Activated CD4-positive, CD25-positive, alpha-beta regulatory T cell treated with anti-CD3 and anti-CD28 coated beads, Interleukin-2, amount 50 U/mL, for 24 hours (primary cell): ENCODE measurements at regions not wholly inside any gene's neighbourhood (a gene's known extent, or its start where the extent isn't known, plus 50 kb on each side); places are given as distances from the start of the nearest gene placed in this dataset.
"Not testable (repeated sequence)": the region's sequence is repeated elsewhere in the genome, so short reads cannot be mapped to it uniquely, and the experiment has no call there.

Experiments used
- ATAC-seq, 2 donors: fragments of 150-1000 bp; cut with Tn5 transposase; one replicate each; pipeline ENCODE4 v1.10.0; 2021; ENCODE audit warnings: mild to moderate bottlenecking in 1 of 2, moderate library complexity in 1 of 2

DNA sequence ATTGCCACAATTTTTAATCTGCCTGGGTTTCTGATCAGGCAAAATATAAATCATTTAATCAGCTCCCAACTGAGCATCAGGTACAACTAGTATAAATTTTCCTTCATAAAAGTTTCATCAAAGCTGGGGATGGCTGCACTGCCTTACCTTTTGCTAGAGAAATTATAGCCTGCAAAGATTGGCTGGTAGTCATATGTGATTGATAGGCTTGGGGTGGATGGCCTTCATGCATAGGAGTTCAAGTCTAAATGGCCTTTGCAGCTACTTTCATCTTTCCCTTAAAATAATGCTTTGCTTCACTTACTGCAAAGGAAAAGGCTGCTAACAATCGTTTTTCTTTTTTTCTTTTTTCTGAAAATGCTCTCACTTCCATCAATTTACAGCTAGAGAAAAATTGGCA is 739.7 kb downstream of the CENPC start:
- ATAC-seq, result no peak

DNA sequence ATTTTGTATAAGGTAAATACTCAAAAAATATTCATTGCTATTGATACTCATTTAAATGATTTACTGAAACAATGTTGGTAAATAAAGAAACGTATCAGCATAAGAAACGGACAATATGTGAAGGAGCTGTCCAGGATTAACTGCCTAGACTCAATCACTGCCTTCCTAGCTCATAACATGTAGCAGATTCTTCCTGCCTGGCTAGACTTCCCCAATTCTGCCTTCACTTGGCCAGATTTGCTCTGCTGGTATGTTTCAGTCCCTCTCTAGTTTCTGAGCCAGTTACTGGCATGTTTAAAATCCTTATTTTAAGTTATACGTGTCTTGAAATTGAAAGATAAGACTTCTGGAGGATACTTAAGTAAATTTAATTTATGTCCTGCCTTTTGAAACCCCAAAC is 740.3 kb downstream of the CENPC start:
- ATAC-seq, result no peak

DNA sequence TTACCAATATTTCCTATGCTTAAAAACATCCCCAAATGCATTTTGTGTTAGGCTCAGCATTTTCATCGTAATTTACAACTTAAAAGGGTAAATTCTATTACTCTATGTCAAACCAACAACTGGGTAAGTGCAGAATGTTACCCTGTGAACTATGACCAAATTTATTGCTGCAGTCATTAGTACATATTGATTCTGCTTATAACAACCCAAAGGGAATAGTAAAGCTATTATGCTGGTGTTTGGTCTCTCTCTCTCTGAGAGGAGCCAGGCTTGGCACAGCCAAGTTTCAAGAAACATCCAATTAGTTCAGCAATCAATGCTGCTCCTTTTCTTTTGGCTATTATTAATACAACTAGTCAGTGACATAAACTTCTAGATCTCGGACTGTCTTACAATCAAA is 747.7 kb downstream of the CENPC start:
- ATAC-seq, result no peak

DNA sequence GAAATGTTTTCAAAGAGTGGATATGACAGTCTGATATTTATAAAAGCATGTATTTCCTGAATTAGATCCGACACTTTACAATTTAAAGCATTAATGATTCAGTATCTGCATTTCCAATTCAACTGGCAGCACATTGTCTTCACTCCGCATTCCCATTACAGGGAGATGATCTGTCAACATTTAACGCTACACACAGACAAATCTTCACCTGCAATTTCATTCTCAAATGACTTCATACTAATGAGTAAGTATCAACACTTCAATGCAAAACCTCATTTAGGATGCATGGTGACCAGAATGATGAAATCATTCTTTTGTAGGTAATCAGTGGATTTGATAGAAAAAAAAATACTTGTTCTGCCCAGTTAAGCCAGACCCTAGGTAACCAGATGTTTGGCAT is 749.6 kb downstream of the CENPC start:
- no peak for ATAC-seq

DNA sequence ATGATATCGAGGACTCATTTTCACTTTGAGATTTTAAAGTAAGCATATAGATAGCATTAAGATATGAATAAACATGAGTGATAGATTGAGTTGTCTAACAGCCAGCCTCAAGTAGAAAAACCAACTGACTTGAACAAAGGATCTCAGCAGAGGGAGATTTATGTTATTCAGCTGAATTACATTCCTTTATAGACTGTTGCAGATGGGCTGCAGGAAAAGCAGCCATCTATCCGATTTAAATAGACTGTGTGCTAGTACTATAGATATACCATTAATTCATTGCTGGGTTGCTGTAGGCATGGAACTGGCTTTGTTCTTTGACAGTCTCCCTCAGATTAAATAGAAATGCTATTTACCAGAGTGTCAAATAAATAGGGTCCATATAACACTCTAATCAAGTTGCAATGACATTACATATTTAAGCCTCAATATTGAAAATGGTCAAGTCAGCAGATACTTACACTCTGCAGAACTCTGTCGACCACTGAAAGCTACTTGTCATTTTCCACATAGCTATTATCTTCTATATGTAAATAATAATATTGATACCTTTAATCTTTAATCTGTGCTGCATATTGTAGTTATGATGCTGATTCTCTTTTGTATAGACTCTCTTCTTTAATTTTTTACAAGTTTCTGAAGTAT is 750.8 kb downstream of the CENPC start:
- no peak for ATAC-seq

DNA sequence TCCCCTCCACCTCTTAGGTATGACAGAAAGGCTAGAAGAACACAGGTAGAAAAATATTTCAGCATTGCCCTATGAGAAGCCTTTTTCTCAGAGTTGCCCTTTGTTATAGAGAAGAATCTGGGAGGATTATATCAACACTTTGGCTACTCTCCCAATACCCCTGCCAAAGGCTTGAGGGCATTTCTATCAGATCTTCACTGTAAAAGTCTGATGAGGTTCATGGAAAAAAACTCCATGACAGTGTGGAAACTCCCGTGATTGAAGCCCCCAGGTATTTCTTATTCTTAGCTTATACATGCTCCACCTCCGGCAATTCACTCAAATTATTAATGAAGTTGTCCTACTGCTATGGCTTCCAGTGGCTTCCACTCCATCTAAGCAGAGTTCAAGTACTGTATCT is 753.6 kb downstream of the CENPC start:
- no peak for ATAC-seq

DNA sequence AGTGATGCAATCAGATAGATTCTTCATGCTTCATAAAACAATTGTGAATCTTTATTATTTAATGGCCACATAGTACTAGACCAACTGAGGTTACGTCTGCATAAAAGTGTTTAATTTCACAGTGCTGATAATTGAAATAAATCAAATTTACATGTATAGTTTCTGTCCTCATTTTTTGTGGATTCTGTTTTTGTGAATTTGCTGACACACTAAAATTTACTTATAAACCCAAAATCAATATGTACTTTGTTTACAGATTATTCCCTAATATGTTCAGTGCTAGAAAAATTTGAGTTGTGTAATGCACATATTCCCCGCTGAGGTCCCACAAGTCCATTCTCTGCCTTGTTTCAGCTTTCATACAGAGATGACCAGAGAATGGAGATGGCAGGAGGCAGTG is 759.8 kb downstream of the CENPC start:
- no peak for ATAC-seq

DNA sequence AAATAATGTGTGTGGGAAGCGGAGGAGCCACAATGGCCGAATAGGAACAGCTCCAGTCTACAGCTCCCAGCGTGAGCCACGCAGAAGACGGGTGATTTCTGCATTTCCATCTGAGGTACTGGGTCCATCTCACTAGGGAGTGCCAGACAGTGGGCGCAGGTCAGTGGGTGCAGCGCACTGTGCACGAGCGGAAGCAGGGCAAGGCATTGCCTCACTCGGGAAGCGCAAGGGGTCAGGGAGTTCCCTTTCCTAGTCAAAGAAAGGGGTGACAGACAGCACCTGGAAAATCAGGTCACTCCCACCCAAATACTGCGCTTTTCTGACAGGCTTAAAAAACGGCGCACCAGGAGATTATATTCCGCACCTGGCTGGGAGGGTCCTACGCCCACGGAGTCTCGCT is 762.6 kb downstream of the CENPC start:
- not testable (repeated sequence) for ATAC-seq

DNA sequence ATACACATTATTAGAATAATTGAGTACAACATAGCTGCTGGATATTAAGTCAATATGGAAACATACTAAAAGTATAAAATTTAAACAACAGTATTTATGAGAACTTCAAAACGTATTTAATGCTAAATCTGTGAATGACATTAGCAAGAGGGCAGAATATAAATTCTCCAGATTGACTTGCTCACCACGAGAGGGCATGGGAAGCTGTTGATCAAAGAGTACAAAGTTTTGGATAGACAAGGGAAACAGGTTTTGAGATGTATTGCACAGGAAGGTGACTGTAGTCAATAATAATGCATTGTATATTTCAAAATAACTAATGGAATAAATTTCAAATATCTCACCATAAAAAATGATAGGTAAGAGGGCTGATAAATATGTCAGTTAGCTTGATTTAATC is 768.2 kb downstream of the CENPC start:
- no peak for ATAC-seq

DNA sequence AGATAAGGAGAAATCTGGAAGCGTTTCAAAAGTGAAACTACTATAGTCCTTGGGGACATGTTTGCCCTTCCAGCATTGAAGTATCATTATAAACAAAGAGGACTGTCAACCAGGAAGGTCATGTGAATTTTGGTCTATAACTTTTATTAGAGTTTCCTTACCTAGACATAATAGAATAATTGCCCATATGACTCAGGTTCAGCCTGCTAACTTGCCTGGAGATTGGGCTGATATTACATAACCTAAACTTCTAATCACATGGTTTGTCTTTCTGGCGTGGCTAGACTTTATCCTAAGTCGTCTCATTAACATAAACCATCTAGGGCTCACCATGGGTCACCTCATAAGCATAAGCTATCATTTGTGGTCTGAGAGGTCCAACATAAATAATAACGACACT is 775.9 kb downstream of the CENPC start:
- no peak for ATAC-seq

DNA sequence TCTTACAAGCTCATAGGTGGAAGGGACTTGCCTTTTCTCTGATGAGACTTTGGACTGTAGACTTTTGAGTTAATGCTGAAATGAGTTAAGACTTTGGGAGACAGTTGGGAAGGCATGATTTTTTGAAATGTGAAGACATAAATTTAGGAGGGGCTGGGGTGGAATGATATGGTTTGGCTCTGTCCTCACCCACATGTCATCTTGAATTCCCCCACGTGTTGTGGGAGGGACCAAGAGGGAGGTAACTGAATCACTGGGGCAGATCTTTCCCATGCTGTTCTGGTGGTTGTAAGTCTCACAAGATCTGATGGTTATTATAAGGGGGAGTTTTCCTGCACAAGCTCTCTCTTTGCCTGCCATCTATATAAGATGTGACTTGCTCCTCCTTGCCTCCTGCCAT is 777.9 kb downstream of the CENPC start:
- ATAC-seq, result no peak

DNA sequence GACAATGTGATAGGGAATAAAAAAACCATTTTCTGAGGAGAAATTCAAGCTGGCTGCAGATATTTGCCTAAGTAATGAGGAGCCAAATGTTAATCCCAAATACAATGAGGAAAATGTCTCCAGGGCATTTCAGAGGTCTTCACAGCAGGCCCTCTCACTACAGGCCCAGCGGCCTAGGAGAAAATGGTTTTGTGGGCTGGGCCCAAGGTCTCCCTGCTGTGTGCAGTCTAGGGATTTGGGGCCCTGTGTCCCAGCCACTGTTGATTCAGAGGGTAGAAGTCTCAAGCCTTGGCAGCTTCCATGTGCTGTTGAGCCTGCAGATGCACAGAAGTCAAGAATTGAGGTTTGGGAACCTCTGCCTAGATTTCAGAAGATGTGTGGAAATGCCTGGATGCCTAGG is 778.7 kb downstream of the CENPC start:
- no peak for ATAC-seq

DNA sequence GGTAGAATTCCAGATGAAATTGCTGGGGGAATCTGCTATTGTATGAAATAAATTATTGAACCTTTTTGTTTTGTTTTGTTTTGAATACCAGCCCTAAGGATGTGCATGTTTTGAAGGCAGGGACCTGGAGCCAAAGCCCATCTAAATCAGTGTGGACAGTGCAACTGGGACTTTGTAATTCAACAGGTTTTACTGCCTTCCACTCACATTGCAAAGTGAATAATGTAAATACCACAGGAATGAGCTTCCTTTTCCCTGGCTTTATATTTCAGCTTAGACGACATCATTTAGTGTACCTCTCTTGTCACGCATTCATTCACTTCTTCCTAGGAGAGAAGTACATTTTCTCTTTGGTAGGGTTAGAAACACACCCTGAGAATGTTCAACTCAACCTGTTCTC is 795.0 kb downstream of the CENPC start:
- no peak for ATAC-seq

DNA sequence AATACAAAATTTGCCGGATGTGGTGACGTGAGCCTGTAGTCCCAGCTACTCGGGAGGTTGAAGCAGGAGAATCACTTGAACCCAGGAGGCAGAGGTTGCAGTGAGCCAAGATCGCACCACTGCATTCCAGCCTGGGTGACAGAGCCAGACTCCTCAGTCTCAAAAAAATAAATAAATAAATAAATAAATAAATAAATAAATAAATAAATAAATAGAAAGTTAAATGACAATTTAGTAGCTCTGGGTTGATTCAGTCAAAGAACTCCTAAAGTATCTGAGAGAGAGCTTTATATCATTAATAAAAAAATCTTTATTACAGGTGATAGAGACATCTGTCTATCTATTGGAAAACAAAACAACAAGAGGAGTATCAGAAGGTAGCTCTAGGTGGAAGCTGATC is 798.4 kb downstream of the CENPC start:
- ATAC-seq, result not testable (repeated sequence)

DNA sequence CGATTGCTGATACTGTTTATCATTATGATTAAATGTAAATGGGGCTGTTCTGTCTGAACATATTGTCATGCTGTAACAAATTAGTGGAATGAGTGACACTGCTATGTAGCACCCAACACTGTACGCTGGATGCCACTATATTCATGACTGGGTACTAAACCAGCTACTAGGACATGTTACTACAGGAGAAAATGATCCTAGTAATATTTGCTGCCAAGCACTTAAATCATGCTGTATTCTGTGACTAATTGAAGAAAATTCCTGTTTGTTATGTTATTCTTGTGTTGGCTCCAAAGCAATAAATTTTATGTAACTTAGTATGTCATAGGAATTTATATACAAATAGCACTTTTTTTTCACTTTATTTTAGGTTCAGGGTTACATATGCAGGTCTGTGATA is 804.2 kb downstream of the CENPC start:
- ATAC-seq, result no peak

DNA sequence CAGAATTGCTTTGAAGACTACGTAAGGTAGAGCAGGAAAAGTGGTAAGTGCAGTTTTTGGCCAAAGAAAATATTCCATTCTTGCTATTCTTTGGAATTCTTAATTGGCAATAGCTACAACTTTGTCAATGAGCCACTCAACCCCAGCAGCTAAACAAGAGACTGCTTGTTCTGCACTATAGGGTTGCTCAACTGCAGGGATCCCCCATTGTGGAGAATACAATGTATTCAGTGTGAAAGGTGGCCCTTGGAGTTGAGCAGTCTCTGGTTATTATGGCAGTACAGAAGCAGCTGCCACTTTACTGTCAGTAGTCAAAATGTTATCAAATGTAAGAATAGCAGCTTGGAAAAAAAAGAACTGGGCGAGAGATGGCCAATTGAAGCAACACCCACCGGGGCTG is 808.7 kb downstream of the CENPC start:
- ATAC-seq, result no peak

DNA sequence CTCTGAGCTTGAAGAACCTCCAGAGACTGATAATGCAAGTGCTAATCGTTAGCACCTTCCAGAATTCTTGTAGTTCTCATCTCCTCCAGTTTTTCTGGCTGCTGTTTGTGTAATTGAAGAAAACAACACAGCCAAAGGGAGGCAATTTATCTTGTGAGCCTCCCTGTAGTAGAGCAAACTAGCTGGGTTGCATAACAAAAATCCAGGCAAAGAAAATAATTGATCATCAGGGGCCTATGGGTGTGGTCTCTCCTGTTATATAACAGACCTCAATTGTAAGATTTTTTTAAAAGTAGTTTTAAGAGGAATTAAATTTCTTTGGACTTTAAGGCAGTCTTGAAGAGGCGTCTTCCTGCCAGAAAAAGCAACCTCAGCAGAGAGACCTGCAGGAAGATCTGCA is 817.0 kb downstream of the CENPC start:
- no peak for ATAC-seq

DNA sequence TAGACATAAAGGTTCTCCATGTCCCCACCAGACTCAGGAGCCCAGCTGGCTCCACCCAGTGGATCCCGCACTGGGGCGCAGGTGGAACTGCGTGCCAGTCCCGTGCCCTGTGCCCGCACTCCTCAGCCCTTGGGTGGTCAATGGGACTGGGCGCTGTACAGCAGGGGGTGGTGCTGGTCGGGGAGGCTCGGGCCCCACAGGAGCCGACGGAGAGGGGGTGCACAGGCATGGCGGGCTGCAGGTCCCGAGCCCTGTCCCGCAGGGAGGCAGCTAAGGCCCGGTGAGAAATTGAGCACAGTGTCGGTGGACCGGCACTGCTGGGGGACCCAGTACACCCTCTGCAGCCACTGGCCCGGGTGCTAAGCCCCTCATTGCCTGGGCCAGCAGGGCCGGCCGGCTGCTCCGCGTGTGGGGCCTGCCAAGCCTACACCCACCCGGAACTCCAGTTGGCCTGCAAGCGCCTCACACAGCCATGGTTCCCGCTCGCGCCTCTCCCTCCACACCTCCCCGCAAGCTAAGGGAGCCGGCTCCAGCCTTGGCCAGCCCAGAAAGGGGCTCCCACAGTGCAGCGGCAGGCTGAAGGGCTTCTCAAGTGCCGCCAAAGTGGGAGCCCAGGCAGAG is 832.9 kb downstream of the CENPC start:
- not testable (repeated sequence) for ATAC-seq

DNA sequence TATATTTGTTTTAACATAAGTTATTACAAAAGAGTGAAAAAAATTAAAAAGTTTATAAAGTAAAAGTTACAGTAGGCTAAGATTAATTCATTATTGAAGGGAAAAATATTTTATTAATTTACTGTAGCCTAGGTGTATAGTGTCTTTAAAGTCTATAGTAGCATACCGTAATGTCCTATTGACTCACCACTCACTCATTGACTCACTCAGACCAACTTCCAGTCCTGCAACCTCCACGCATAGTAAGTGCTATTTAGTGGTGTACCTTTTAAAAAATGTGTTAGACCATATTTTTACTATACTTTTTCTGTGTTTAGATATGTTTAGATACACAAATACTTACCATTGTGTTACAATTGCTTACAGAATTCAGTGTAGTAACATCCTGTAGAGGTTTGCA is 841.1 kb downstream of the CENPC start:
- ATAC-seq, result no peak

DNA sequence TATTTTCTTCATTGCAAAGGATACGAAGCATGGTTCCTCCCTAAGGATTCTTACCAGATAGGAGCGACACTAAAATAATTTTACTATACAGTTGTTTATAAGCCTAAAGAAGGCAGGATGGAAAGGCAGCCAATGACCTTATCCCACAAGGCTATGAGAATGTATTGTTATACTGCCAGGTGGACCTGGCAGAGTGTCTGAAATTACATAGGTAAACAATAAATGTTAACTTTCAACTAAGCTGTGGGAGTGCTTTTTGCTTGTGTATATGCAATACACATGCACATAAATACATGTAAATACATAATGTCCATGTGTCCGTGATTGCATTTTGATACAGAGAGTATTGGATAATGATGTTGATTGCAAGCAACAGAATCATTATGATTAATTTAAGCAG is 850.6 kb downstream of the CENPC start:
- no peak for ATAC-seq

DNA sequence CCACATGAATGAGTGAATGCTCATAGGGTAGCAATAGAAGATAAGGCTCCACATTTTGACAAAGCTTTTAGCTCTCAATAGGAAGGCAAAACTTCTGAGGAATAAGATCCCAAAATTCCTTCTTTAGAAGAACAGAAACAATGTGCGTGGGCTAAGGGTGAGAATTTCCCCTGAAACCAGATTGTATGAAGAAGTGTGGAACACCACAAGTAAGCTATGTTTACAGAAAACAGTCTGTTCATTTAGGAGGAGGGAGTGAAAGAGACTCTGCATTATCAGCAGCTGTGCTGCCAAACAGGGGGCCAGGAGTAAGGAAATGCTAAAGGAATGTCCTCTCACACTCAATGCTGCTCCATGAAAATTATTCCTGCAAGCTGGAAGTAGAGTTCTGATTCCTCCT is 851.6 kb downstream of the CENPC start:
- no peak for ATAC-seq

DNA sequence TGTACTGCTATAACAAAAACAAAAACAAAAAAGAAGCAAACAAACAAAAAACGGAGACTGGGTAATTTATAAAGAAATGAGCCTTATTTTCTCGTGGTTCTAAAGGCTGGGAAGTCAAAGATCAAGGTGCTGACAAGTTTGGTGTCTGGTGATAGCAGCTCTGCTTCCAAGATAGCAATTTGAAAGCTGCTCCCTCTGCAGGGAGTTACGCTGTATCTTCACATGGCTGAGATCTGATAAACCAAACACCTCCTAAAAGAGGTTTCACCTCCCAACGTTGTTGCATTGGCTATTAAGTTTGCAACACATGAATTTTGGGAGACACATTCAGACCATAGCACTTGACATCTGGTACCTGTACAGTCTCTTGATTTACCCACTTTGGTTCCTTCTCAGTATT is 854.2 kb downstream of the CENPC start:
- ATAC-seq, result no peak

DNA sequence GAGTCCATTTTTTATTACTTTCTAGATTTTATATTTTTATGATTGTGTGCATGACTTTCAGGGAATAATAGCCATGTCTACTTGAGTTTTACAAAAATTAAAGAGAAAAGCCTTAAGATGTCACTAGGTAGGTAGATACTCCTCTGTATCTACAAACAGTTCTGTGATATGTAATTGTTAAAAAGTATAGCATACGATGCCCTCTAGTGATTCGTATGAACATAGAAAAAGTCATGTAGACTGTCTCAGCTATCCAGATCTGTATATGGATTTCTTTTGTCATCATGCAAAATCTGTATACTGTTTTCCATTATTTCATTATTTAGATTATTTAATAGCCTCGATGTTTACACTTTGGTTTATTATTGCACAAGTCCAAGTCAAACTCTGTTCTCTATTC is 856.6 kb downstream of the CENPC start:
- no peak for ATAC-seq

DNA sequence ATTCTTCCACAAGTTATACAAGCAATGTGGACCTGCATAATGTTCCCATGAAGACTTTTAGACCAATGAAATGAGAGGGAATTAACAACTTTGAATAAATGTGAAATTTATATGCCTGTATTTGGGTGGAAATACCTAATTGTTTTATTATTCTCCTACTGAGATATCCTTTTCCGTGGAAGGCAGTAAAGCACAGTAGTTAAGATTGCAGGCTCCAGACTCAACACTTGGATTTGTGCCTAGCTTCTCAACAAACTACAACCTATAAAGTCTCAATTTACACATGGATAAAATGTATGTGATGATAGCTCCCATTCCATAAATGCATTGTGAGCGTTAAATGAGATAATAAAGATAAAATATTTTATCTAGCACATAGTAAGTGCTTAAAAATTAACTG is 857.8 kb downstream of the CENPC start:
- no peak for ATAC-seq

DNA sequence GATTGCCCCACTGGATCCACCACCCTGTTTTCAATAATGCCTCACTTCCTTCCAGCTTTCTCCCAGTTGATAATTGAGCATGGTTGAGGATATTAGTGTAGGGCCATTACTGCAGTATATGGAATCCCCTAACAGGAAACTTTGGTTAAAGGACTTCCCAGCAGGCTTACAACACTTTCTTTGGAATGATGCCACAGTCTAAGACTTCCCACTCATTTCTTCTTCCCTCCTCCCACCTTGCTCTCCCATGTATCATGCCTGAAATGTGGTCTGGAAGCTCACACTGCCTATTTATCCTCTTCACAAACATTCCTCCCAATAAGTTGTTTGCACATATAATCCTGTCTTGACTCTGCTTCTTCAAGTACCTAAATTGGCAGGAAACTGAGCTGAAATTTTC is 863.3 kb downstream of the CENPC start:
- no peak for ATAC-seq
